ENCODE measurements at regions not wholly inside any gene's neighbourhood (a gene's known extent, or its start where the extent isn't known, plus 50 kb on each side); places are given as distances from the start of the nearest gene placed in this dataset.

DNA sequence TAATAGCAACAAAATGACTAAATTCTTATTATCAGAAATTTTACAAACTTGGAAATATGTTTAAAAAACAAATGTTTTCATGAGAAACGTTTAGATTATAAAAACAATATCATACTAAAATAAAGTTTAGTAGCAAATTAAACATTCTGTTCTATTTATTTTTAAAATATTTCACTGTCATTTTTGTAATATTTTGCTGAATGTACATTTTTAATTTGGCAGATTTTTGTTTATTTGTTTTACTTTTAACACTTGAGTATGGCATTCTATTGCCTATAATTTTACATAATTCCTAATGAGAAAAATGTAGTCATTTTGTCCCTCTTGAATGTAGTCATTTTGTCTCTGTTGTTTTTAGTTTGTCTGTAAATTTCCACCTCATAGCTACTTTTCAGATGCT lies 1400.2 kb downstream of the GRIK2 start:
- no peak overlapping the region for H3K4me3 ChIP-seq (ENCODE audit: low read depth, low read length)
- no peak for TF ChIP-seq CTCF (IDR thresholded peaks at IDR 0.05; ENCODE audit: low read depth, low read length)

DNA sequence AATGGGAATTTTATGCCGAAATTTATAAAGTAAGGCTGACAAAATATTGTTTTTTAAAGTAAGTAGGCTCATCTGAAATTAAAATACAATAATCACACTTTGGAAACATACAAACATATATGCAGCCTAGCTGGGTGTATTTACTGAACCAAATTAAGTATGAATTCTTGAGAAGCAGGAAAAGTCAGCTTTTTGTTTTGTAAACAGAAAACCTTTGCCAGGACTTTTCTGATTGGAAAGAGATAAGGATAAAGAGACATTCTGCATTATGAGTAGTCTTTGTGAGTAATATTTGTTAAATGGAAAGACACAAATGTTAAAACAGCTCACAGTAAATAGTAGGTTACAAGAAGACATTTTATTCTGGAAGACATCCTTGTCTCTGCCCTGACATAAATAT lies 1380.8 kb downstream of the GRIK2 start:
- TF ChIP-seq CTCF (IDR thresholded peaks at IDR 0.05; ENCODE audit: low read depth, low read length): no peak
- H3K4me3 ChIP-seq (ENCODE audit: low read depth, low read length): no peak overlapping the region

DNA sequence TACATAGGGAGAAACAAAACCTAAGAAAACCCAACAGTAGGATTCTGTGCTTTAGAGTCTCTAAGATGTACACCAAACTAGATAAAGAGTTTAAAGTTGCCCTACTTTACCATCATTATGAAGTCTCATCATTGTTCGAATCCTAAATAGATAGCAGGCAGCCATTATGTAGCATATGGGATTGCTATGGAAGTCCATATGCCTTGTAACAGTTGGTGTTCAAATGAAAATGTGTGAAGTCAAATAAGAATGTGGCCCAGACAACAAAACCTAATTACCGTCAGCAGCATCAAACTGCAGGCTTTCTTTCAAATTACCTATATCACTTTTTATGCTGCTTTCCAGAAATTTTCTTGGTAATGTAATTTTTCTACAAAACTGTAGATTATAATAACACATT lies 1380.1 kb downstream of the GRIK2 start:
- no peak for TF ChIP-seq CTCF (IDR thresholded peaks at IDR 0.05; ENCODE audit: low read depth, low read length)
- no peak overlapping the region for H3K4me3 ChIP-seq (ENCODE audit: low read depth, low read length)

DNA sequence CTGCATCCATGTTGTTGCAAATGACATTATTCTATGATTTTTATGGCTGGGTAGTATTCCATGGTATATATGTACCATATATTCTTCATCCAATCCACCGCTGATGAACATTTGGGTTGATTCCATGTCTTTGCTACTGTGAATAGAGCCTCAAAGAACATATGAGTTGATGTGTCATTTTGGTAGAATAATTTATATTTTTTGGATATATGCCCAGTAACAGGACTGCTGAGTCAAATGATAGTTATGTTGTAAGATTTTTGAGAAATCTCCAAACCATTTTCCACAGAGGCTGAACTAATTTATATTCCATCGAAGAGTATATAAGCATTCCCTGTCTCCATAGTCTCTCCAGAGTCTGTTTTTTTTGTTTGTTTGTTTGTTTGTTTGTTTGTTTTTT lies 1373.5 kb downstream of the GRIK2 start:
- no peak for TF ChIP-seq CTCF (IDR thresholded peaks at IDR 0.05; ENCODE audit: low read depth, low read length)
- no peak overlapping the region for H3K4me3 ChIP-seq (ENCODE audit: low read depth, low read length)

GRCh38 chr6:102764317-102764716 lies 1370.8 kb downstream of the GRIK2 start:
- no peak for TF ChIP-seq CTCF (IDR thresholded peaks at IDR 0.05; ENCODE audit: low read depth, low read length)
- H3K4me3 ChIP-seq (ENCODE audit: low read depth, low read length): no peak overlapping the region

DNA sequence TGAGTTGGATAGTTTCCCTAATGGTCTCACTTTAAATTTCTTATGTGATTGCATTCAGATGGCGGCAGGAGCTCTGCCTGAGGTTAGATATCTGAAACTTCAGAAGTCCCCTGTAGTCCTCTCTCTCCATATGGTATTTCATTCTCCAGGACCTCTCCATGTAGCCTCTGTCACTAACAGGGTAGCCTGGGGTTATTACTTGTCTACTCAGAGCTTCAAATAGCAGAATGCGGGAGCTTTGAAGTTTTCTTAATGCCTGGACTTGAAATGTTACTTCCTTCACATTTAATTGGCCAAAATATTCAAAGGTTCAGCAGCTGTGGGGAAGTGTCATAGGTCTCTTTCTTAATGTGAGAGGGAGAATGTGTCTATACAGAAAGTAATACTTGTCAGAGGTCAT lies 1370.4 kb downstream of the GRIK2 start:
- no peak for TF ChIP-seq CTCF (IDR thresholded peaks at IDR 0.05; ENCODE audit: low read depth, low read length)
- no peak overlapping the region for H3K4me3 ChIP-seq (ENCODE audit: low read depth, low read length)

DNA sequence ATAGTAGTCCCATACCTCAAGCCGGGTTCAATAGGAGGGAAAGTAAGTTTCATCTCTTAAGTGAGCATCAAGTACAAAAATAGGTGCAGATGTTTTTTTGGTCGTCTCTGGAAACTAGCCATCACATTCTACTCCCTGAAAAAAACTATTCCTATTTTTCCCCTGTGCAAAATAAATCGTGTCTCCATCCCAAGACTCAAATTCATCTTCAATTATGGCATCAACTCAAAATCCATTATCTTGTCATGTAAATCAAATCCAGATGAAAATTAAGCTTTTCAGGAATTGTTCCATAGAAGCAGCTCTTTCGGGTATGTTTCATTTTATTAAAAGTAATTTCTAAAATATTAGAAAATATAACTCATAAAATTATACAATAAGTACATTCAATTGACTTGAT lies 1368.4 kb downstream of the GRIK2 start:
- TF ChIP-seq CTCF (IDR thresholded peaks at IDR 0.05; ENCODE audit: low read depth, low read length): no peak
- no peak overlapping the region for H3K4me3 ChIP-seq (ENCODE audit: low read depth, low read length)
